DMS114 treated with DMSO at 0.1 percent for 48 hours (cell line): ENCODE measurements at regions not wholly inside any gene's neighbourhood (a gene's known extent, or its start where the extent isn't known, plus 50 kb on each side); places are given as distances from the start of the nearest gene placed in this dataset.

ENCODE experiments used
- DNase-seq: peaks from one replicate; lab custom pipeline; 2025; ENCODE audit not compliant: unreplicated experiment; lab: John Stamatoyannopoulos, UW

DNA sequence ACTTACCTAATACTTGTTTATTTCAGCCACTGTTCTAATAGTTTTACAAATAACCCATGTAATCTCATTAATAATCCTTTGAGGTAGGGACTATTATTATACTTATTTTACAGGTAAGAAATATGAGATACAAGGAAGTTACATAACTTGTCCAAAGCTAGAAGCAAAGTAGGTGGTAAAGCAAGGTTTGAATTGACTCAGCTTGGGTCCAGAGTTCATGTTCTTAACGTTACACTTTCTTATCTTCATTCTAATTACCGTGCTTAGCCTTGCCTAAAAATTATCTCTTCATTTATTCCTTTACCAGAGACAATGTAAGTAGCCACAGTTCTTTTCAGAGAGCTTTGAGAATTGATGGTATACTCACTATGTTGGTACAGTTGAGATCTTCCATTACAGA lies 743.6 kb downstream of the KCNJ3 start:
- no peak for DNase-seq

DNA sequence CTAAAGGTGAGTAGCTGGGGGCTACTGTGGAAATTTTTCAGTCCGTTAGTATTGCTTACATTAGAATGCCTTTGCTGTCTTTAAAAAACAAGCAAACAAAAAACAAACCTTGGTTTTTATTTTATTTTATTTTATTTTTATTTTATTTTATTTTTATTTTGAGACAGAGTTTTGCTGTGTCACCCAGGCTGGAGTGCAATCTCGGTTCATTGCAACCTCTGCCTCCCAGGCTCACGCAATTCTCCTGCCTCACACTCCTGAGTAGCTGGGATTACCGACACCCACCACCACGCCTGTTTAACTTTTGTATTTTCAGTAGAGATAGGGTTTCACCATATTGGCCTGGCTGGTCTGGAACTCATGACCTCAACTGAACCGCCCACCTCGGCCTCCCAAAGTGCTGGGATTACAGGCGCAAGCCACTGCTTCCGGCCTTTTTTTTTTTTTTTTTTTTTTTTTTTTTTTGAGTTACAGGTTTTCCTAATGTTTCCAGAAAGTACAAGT lies 732.6 kb downstream of the KCNJ3 start:
- no peak for DNase-seq

DNA sequence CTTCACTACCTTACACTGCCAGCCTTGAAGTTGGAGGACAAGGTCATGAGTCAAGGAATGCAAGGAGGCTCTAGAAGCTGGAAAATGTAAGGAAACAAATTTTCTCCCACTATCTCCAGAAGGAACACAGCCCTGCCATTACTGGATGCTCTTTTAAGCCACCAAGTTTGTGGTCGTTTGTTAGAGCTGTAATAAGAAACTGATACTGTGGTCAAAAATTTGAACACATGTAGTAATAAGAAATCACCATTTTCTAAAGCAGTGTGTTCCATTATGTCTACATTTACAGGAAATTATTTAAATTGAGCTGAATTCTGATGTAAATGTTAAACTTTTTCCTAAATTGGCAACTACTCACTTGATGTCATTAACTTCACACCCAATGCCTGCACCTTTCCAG lies 729.0 kb downstream of the KCNJ3 start:
- DNase-seq, result no peak

DNA sequence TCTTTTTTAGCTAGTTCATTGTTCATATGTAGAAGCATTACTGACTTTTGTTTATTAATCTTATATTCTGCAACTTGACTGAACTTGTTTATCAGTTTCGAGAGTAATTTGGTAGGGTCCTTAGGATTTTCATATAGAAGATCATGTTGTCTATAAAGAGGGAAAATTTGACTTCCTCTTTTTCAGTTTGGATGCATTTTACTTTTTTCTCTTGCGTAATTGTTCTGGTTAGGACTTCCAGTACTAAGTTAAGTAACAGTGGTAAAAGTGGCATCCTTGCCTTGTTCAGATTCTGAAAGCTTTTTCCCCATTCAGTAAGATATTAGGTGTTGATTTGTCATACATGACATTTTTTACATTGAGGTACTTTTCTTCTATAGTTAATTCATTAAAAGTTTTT lies 726.0 kb downstream of the KCNJ3 start:
- no peak for DNase-seq

DNA sequence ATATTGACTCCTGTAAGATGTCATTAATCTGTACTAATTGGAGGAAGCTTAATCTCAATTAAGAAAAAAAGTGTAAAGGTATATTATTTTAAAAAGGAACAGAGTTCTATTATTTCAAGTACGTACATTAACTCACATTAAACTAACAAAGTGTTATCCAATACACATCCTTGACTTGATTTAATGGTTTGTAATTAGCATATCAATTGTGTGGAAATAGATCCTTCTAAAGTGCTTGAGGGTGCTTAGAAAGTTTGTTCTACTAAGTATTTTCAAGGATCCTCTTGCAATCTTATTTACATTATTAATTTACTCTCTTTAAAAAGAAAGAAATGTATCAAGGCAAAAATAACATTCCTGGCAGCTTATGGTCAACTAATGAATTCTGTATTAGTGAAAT lies 720.3 kb downstream of the KCNJ3 start:
- DNase-seq, result no peak

DNA sequence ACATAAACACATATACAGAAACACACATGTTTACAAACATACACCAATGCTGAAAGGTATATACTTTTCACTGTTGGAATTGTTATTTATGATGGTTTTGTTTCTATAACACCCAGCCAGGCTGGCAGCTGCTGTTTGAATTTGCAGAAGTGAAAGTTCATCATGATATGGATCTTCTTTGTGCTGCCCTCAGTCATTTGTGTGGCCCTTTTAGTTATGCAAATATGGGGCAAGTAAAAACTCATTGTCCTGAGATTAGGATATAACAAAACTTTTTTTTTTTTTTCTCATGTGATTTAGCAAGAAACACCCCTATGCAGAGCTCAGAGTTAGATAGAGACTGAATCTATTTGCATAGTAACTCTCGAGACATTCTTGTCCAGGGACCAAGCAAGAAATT lies 714.1 kb downstream of the KCNJ3 start:
- DNase-seq, result no peak

DNA sequence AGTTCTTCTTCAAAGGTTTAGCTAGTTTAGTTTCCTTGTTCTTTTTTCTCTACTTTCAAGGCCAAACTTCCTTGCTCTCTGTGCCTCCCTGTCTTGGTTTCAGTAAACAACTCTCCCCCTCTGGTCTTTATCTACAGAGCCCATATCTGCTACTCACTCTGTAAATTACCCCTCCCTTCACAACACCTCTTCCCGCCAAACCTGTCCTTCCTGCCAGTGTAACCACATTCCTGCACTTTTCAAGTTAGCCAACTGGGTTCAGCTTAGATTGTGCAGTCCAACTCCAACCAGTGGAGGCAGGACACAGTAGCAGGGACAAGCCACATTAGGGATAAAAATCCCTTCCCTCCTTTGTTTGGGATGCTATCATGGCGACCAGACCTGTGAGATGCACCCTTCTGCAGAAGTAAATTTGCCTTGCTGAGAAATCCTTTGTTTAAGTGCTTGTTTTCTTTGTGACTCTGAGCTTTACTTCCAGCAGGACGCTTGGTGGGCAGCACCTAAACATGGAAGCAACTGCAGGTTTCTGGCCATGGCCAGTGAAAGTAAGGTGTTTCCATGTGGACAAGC lies 706.0 kb downstream of the KCNJ3 start:
- DNase-seq, result no peak

DNA sequence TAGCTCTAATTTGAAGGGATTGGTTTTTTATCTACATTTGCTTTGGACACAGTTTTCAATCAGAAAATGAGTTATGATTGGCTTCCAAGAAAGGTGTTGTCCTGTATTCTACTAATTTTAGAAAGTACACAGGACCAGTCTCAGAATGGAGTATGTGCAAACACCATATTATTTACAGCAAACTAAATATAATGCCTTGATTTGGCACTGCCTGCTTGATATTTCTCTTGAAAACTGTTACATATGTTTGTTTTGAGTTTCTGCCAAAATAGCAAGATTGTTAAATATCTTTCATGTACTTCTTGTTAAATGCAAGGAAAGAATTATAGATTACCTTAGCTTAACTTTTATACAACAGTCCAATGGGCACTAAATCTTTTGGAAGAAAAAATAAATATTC lies 694.9 kb downstream of the KCNJ3 start:
- no peak for DNase-seq

DNA sequence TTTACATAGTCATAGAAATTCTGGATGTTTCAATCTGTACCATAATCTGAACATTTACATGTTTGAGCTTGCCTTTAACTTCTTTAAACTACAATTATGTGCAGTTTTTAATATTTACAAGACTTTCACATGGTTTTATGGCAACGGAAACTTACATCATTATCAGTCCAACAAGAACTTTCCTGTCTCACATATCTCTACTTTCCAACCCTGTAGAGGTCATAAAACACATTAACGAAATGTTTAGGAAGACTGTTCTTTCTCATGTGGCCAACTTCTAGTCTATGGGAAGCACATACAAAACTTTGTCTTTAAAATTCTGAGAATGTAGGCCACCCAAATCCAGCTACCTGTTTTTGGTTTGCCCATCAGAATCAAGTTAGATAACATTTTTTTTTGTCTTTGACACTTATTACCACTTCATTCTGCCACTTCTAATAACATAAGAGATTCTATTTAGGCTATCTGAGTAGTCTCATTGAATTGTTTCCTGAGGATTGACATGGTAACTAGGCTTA lies 693.2 kb downstream of the KCNJ3 start:
- DNase-seq, result no peak

DNA sequence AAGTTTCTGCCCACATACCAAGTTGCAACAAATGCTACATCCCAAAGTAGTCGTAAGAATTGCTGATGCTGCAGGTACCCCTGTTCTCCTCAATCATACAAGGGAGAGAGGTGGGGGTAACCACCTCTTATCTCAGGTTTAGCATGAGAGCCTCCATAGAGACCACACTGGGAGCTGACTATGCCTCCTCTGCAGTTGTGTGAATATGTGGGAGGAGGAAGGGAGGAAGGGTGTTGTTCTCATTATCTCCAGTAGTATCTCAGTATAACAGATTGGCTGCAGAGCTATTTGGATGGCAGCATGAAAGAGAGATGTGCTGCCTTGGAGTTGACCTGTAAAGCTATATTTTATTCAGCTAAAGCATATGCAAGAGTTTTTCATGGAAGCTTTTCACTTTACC lies 690.7 kb downstream of the KCNJ3 start:
- no peak for DNase-seq

DNA sequence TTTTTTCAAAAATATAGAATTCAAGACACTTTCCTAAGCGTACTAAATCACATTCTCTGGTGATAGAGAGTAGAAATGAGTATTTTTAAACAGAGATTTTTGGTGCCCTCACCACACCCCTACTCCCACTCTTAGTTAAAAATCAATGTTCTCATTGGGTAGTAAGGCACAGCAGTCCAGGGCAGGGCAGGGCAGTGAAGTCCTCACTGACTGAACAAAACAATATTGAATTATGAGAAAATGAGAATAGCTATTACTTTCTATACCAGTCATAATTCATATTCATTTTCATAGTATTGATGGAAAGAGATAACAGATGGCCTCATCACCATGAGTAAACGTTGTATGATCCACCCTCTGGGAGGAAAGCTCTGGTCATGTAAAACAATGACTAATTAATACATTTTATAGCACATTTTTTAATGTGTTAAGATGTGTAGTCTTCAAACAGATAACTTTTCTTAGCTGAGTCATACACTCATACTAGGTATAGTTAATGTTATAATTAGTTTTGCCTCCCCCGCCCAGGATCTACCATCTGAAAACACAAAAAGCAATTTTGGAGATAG lies 686.1 kb downstream of the KCNJ3 start:
- no peak for DNase-seq

DNA sequence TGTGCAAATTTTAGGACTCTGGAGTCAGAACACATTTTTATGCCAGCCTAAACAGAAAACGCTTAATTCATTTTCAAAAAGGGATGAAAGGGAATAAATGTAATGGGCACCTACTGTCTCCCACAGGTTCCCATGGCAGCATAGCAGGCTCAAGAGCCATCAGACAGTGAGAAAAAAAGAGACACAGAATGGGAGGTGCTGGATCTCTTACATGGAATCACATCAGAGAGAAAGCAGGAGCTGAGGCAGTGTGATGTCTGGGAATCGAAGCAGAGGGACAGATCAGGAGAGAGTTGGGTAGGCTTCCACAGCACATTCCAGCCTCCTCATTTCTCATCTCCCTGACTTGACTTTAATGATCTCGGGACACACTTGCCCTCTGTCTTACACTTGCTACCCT lies 684.3 kb downstream of the KCNJ3 start:
- no peak for DNase-seq

DNA sequence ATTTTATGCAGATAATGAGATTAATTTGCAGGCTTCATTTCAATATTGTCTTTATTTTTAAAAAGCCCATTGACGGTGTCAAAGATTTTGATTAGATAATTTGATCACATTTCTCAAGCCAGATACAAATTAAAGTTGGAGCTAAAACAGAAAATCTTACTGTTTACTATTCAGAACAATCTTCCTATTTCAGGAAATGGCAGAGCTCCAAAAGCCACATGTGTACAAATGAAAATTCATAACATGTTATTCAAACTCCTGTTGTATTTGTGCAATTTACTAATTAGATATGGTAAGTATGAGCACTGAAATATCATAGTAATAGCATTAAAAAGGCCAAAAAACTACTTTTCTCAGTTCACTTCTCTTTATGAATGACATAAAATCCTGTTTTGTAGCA lies 682.9 kb downstream of the KCNJ3 start:
- no peak for DNase-seq

DNA sequence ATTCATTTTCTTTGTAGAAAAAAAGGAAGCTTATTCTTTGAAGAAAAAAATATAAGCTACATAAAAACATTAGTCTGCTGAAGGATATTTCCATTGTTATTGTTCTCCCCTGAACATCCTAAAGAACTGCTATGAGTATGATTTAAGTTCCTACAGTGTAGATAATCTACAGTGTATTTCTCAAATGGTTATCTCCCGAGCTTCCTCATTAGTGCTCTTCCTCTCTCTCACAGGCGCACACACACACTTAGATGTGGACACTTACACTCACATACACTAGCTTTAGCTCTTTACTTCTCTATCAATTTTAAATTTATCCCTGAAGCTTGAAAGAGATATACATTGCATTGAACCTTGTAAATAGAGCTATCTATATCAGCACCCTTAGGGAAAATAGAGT lies 681.0 kb downstream of the KCNJ3 start:
- no peak for DNase-seq

DNA sequence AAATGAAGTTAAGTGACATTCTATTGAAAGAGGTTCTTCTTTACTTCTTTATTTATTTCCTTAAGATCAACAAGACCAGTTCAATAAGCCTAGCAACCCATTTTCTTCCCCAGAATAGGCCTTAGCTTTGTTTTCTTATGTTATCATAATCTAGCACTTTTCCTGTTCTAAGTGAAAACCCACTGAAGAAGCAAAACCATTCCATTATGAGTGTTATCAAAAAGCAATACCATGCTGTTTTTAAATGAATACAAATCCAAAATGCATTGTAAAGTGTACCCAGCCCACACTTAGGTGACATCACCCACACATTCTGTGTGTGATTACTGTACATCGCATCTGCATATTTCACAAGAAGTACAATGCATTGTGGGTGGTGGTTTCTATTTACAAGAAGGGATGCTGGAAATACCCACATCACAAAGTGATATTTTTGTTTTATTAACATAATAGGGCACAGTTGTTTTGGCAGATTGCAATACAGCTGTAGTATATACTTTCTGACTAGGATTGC lies 679.5 kb downstream of the KCNJ3 start:
- no peak for DNase-seq

DNA sequence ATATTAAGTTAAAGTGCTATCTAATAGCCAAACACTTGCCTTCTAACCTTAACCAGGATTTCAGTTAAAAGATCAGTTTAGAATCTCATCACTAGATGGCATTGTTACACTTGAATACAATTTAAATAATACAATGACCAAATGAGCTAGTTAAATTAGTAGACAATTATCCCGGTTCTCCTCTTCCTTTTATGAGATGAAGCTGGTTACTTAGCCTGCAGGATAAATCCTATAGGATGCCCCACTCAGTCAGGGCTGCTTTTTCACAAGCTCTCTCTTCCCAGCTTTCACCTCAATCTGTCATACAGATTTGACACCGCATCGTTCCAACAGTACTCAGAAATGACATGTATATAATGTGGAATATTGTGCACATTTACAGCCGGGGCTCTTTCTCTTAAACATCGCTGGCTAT lies 678.8 kb downstream of the KCNJ3 start:
- peak; percentile 24 for DNase-seq

DNA sequence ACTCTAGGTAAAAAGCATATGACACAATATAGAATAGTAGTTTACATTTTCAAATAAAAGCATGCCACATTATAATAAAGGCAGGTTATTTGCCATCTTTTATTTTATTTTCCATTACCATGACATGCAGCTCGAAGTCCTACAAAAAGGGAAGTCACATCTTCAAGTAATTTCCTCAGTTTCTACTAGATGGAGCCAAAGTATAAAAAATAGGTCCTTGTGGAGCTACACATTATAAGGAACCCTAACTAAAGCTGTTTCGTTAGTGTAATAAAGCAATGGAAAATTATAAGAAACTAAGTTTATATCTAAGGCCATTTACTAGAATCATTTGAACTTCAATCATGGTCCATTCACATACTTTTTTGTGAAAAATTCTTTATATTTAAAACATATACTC lies 674.5 kb downstream of the KCNJ3 start:
- DNase-seq, result peak; percentile 37

DNA sequence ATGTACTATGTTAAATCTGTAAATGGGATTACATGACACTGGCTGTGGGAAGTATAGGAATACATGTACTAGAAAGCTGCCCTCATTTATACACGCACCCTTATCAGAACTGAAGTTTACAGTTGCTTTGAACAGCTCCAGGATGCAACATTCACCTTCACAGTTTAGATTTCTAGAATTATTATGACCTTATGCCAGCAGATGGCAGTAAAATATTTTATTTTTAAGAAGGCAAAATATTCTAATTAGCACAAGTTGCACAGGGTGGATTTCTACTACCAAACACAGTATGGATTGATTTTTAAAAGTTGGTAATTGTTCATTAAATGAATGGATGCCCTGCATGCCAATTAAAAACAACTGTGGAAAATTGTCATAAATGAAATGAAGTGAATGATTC lies 670.4 kb downstream of the KCNJ3 start:
- peak; percentile 0 for DNase-seq

DNA sequence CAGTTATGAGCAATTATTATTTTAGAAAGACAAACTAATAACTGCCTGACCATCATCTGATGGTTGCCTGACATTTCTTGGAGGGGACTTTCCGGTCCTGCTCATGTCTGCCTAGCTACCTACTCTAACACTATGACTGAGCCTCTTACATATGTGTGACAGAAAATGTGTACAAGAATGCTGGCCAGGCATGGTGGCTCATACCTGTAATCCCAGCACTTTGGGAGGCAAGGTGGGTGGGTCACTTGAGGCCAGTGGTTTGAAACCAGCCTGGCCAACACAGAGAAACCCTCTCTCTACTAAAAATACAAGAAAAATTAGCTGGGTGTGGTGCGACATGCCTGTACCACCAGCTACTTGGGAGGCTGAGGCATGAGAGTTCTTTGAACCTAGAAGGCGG lies 666.3 kb downstream of the KCNJ3 start:
- DNase-seq, result no peak

DNA sequence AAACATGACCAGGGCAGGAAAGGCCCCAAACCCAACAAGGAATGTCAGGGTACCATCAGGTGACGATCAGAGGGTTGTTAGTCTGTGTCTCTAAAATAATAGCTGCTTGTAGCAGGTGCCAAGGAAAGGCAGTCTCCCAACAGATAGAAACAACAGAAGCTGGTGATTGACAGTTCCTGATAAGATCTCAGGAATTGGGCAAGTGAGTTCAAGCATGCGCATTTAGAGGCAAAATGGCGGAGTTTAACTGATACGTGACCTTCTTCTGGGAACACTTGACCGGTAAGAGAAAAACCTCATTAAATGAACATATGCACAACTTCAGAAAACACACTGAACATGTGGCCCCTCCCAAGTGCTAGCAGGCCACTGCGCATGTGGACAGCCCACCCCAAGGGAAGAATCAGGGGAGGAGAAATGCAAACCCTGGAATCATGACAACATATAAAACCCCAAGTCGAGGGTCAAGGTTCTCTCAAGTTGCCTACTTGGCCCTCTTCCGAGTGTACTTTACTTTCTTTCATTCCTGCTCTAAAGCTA lies 664.9 kb downstream of the KCNJ3 start:
- no peak for DNase-seq

DNA sequence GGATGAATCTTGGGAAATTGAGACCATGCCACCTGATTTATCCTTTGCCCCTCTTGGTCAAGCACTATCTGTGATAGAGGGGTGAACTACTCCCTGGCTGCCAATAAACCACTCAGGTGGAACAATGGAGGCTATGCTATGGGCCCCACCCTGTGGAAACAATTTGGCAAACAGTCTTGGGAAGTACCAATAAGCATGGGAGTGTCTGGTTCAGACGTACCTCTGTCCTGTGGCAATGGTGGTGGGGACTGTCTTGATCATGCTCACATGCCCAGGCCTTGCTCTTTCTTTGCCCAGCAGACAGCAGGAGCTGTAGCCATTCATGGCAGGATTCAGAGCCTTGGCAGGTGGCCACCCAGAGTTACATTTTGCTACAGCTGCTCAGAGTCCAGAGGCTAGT lies 658.7 kb downstream of the KCNJ3 start:
- no peak for DNase-seq

DNA sequence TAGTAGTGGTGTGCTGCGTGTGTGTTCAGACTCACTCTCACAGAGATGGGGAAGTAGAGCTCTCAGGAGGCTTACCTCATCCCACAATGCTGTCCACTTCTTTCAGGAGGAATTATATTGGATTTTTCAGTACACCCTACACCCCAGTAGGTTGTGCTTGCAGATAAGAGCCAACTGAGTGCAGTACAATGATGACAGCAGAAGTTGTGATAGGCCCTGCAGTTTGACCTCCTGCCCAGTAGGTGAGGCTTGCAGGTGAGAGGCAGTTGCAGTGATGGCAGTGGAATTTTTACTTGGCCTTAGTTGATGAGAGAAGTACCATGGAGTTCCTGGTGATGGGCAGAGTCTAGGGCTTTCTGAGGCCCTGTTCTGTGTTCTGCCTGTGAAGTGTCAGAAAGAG lies 657.8 kb downstream of the KCNJ3 start:
- DNase-seq, result no peak
